Stimulated activated effector memory CD8-positive, alpha-beta T cell treated with anti-CD3 and anti-CD28 coated beads, Interleukin-12 subunit alpha, Interleukin-12 subunit beta, amount 100 ng/mL, for 72 hours (primary cell): ENCODE measurements at regions not wholly inside any gene's neighbourhood (a gene's known extent, or its start where the extent isn't known, plus 50 kb on each side); places are given as distances from the start of the nearest gene placed in this dataset.
A peak's percentile ranks its signal among the peaks of the same experiment; 100 is the strongest.

Experiments
- ATAC-seq: fragments of 150-1000 bp; cut with Tn5 transposase; 2 replicates; pipeline ENCODE4 v1.10.0; 2021
- DNase-seq, 2 donors: peaks; one replicate each; pipeline ENCODE4 v3.0.0; 2021 to 2022; ENCODE audit warnings: low spot score in 2 of 2
- H3K27ac Mint-ChIP-seq: one replicate; pipeline ENCODE4 v1.8.0; 2022; ENCODE audit warnings: mild to moderate bottlenecking, mixed read lengths
- H3K36me3 Mint-ChIP-seq: one replicate; pipeline ENCODE4 v1.8.0; 2022; ENCODE audit warnings: mild to moderate bottlenecking, mixed read lengths
- H3K4me1 Mint-ChIP-seq: one replicate; pipeline ENCODE4 v1.8.0; 2022; ENCODE audit warnings: mixed read lengths
- H3K4me3 Mint-ChIP-seq: one replicate; pipeline ENCODE4 v1.8.0; 2022; ENCODE audit warnings: mild to moderate bottlenecking, mixed read lengths
- H3K9me3 Mint-ChIP-seq: one replicate; pipeline ENCODE4 v1.8.0; 2022; ENCODE audit warnings: mixed read lengths

- no peaks in the 10 kb centered on the region for H3K36me3 Mint-ChIP-seq
- no peak for ATAC-seq
- H3K4me3 Mint-ChIP-seq: no peak overlapping the region
- no peak for DNase-seq
- no peaks in the 10 kb centered on the region for H3K4me1 Mint-ChIP-seq
- H3K27ac Mint-ChIP-seq: no peak overlapping the region
- no peaks in the 10 kb centered on the region for H3K9me3 Mint-ChIP-seq
These were observed 618.0 kb downstream of the CDH26 start for GRCh38 chr20:60576236-60576635.

- peak; percentile 16 for ATAC-seq
- Mint-ChIP-seq H3K9me3 (no peaks in the 10 kb centered on the region), H3K36me3 (no peaks in the 10 kb centered on the region), H3K4me1 (no peaks in the 10 kb centered on the region), H3K4me3 (no peak overlapping the region), H3K27ac (no peak overlapping the region)
- DNase-seq: no peak
These were observed 621.8 kb downstream of the CDH26 start for GRCh38 chr20:60579941-60580515.

GRCh38 chr20:60581606-60582115, 623.4 kb downstream of the CDH26 start:
- Mint-ChIP-seq H3K27ac (no peak overlapping the region), H3K4me1 (no peaks in the 10 kb centered on the region), H3K36me3 (no peaks in the 10 kb centered on the region)

GRCh38 chr20:60583741-60584140, 625.5 kb downstream of the CDH26 start:
- Mint-ChIP-seq H3K27ac (no peak overlapping the region), H3K36me3 (no peaks in the 10 kb centered on the region), H3K4me3 (no peak overlapping the region), H3K9me3 (no peaks in the 10 kb centered on the region), H3K4me1 (no peaks in the 10 kb centered on the region)
- DNase-seq: no peak
- ATAC-seq: no peak

More at GRCh38 chr20:60581606-60582115, 623.4 kb downstream of the CDH26 start:
- H3K9me3 Mint-ChIP-seq: no peaks in the 10 kb centered on the region
- DNase-seq (no peak), ATAC-seq (no peak)
- no peak overlapping the region for H3K4me3 Mint-ChIP-seq

- H3K9me3 Mint-ChIP-seq: no peaks in the 10 kb centered on the region
- no peaks in the 10 kb centered on the region for H3K36me3 Mint-ChIP-seq
- no peaks in the 10 kb centered on the region for H3K4me1 Mint-ChIP-seq
- no peak overlapping the region for H3K4me3 Mint-ChIP-seq
- no peak for ATAC-seq
- H3K27ac Mint-ChIP-seq: no peak overlapping the region
- DNase-seq: no peak
These were observed 626.0 kb downstream of the CDH26 start for GRCh38 chr20:60584221-60584620.

DNA sequence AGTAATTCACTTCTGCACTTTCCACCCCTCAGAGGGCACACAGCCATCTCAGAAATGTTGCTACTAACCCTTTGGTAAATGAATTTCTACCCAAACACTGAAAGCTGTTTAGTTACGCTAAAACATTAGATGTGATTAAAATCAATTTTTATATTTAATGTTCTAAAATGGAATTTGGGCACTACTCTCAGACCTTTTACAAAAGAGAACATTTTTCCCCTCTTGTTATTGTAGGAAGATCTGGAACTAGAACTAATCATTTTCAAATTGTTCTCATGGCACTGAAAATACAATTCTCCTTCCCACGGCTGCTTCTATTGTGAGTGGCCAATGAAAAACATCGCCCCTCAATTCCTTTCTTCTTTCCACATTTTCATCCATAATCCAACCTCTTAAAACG, 627.4 kb downstream of the CDH26 start:
- Mint-ChIP-seq H3K36me3 (no peaks in the 10 kb centered on the region), H3K4me1 (no peaks in the 10 kb centered on the region), H3K9me3 (no peaks in the 10 kb centered on the region), H3K4me3 (no peak overlapping the region), H3K27ac (no peak overlapping the region)
- ATAC-seq (no peak), DNase-seq (no peak)

- no peaks in the 10 kb centered on the region for H3K4me1 Mint-ChIP-seq
- no peaks in the 10 kb centered on the region for H3K9me3 Mint-ChIP-seq
- H3K4me3 Mint-ChIP-seq: no peak overlapping the region
- ATAC-seq (no peak), DNase-seq (no peak)
- no peak overlapping the region for H3K27ac Mint-ChIP-seq
- H3K36me3 Mint-ChIP-seq: no peaks in the 10 kb centered on the region
These were observed 628.2 kb downstream of the CDH26 start for GRCh38 chr20:60586269-60587050.

DNA sequence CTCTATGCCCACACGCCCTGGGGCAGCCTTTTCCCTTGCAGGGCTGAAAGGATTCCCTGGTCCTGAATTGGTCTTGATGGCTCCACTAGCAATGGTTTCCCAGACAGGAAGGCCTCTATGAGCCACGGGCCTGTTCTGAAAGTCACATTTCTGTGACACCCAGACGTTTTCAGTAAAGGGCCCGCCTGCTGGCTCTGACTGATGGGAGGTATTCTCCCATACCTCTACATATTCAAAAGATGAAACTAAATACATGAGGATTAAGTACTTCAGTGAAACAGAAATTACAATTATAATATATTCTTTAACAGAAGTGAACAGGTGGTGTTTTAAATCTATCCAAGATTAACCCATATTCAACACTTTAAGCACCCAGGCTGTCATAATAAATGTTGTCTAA, 629.8 kb downstream of the CDH26 start:
- Mint-ChIP-seq H3K4me1 (no peaks in the 10 kb centered on the region), H3K27ac (no peak overlapping the region), H3K4me3 (no peak overlapping the region), H3K9me3 (no peaks in the 10 kb centered on the region), H3K36me3 (no peaks in the 10 kb centered on the region)
- DNase-seq (no peak), ATAC-seq (no peak)

GRCh38 chr20:60589623-60590022, 631.4 kb downstream of the CDH26 start:
- DNase-seq (no peak), ATAC-seq (no peak)
- no peaks in the 10 kb centered on the region for H3K36me3 Mint-ChIP-seq
- no peaks in the 10 kb centered on the region for H3K9me3 Mint-ChIP-seq
- no peak overlapping the region for H3K27ac Mint-ChIP-seq
- no peak overlapping the region for H3K4me3 Mint-ChIP-seq
- H3K4me1 Mint-ChIP-seq: no peaks in the 10 kb centered on the region

DNA sequence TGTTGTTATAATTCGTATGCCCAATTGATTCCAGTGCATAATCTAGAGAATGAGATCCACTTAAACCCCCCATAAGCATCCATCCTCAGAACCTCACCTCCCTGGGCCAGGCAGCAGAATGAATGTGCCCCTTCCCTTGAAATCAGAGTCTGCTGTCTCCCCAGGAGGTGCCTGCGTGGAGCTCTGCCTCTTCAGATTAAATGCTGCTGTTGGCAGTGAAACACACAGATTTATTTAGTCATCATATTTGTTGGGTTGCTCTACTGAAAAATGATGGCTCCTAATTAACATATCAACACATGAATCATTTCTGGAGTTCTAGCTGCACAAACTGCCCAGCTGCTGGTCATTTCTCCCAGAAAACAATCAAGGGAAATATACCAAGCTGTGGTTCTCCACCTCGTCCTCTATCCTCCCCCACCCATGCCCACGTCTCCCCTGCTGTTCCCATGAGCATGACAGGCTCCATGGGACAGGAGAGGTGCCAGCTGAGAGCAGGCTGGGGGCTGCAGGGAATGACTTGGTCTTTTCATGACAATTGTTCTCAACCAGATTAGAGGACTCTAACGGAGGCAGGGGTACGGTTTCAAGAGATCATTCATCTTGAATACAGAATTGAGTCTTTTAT, 633.1 kb downstream of the CDH26 start:
- no peak for ATAC-seq

DNA sequence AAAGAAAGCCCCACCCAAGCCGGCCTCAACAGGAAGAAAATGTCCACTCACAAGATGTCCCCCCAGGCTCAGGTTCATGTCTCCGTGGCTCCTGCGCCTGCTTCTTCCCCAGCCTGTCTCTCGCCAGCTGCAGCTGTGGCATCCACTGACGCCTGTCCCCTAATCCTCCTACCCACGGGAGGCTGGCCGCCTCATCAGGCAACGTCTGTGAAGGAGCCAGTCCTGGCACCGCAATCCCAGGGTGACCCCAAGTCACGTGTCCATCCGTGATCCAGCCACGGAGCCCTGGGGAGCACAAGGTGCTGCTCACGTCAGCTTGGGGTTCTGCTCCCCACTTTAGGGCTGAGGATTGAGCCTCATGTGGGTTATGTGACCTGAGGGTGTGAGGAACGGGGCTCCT, 640.3 kb downstream of the CDH26 start:
- no peaks in the 10 kb centered on the region for H3K9me3 Mint-ChIP-seq
- no peak overlapping the region for H3K4me3 Mint-ChIP-seq
- no peaks in the 10 kb centered on the region for H3K4me1 Mint-ChIP-seq
- no peak for DNase-seq
- no peak for ATAC-seq
- no peaks in the 10 kb centered on the region for H3K36me3 Mint-ChIP-seq
- H3K27ac Mint-ChIP-seq: no peak overlapping the region

More for the DNA sequence above, 633.1 kb downstream of the CDH26 start:
- H3K9me3 Mint-ChIP-seq: no peaks in the 10 kb centered on the region
- no peak overlapping the region for H3K4me3 Mint-ChIP-seq
- H3K4me1 Mint-ChIP-seq: no peaks in the 10 kb centered on the region
- no peak overlapping the region for H3K27ac Mint-ChIP-seq
- no peaks in the 10 kb centered on the region for H3K36me3 Mint-ChIP-seq
- no peak for DNase-seq

DNA sequence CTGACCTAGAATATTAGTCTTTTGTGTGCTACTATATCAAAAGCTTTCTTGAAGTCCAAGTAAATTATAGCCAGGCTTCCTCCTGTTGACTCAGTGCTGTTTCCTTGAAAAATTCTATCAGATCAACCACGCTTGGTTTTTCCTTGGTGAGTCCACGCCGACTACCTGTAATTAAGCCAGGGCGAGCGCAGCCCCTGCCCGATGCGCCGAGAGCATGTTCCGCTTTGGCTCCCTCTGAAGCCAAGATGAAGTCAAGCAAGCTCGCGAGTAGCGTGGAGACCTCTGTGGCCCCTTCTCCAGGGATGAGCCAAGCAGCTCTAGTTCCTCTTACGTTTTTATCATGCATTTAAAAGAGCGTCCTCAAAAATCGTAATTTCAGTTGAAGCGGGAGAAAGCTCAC, 641.2 kb downstream of the CDH26 start:
- Mint-ChIP-seq H3K4me1 (no peaks in the 10 kb centered on the region), H3K36me3 (no peaks in the 10 kb centered on the region), H3K9me3 (no peaks in the 10 kb centered on the region), H3K27ac (no peak overlapping the region), H3K4me3 (no peak overlapping the region)
- DNase-seq (no peak), ATAC-seq (no peak)

DNA sequence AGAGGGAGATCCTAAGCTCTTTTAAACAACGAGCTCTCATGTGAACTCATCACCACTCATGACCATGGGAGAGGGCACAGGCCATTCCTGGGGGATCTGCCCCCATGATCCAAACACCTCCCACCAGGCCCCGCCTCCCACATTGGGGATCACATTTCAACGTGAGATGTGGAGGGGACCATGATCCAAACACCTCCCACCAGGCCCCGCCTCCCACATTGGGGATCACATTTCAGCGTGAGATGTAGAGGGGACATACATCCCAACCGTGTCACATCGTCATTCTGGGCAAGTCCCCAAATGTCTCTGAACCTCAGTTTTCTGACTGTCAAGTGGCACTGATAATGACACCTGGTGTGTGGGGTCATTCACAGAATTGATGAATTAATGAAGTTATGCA, 641.8 kb downstream of the CDH26 start:
- Mint-ChIP-seq H3K4me1 (no peaks in the 10 kb centered on the region), H3K9me3 (no peaks in the 10 kb centered on the region), H3K4me3 (no peak overlapping the region), H3K27ac (no peak overlapping the region), H3K36me3 (no peaks in the 10 kb centered on the region)
- ATAC-seq: no peak
- no peak for DNase-seq

GRCh38 chr20:60624066-60624465, 628.0 kb upstream of the CDH4 start:
- Mint-ChIP-seq H3K4me3 (no peak overlapping the region), H3K27ac (no peak overlapping the region), H3K9me3 (no peaks in the 10 kb centered on the region), H3K4me1 (no peaks in the 10 kb centered on the region), H3K36me3 (no peaks in the 10 kb centered on the region)
- DNase-seq: no peak
- ATAC-seq: no peak

- Mint-ChIP-seq H3K4me1 (no peaks in the 10 kb centered on the region), H3K9me3 (no peaks in the 10 kb centered on the region)
These were observed 624.1 kb upstream of the CDH4 start for GRCh38 chr20:60627751-60628565.

More at GRCh38 chr20:60627751-60628565, 624.1 kb upstream of the CDH4 start:
- ATAC-seq (no peak), DNase-seq (no peak)
- Mint-ChIP-seq H3K4me3 (no peak overlapping the region), H3K36me3 (no peaks in the 10 kb centered on the region), H3K27ac (no peak overlapping the region)
